HuH-7 (cell line): ENCODE measurements at regions not wholly inside any gene's neighbourhood (a gene's known extent, or its start where the extent isn't known, plus 50 kb on each side); places are given as distances from the start of the nearest gene placed in this dataset.

Source experiments
- DNase-seq: peaks from one replicate; pipeline ENCODE4 v3.0.0; 2011; ENCODE audit warnings: low spot score

DNA sequence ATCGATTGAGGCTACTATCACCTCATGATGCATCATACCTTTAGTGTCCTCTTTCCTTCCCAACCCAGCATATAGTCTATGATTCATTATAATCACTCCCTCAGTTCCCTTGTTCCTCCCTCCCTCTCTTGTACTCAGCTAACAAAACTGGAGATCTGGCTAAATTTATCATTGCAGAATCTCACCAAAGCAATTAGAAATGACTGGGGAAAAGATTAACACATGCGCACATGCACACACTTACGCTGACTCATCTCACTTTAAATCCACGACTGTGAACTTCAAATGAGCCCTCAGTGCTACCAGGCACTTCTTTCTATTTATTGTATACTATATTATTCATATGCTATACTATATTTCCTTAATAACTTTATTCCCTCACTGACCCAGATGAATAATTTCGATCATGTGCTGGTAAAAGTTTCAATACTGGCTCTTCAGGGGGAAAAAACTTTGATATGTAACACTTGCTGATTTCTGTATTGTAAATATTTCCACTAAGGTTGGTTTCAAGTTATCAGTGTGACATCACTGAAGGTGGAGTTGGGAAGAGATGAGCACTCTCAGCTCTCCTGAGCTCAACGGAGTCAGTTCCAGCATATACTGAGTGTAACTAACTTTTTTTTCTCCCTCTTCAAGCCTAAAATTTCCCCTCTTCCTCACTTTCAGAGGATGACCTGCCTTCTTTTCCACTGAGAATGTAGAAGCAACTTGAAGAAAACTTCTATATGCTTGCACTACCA lies 613.7 kb upstream of the B3GALT2 start:
- no peak for DNase-seq

DNA sequence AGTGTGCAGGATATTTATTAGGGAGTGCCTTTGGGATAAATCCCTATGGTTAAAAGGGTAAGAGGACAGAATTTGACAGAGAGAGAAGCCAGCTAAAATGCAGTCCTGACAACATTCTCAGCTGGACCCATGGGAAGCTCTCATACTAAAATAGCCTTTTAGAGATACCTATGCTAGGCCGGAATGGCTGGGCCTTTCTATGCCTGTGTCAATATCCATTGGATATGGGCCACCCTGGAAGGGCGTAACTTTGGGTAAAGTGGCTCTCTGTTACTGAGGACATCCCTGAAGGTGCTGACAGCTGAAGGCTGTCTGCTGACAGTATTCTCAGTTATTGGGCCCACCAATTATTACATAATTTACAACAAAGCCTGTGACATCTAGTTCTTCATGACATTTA lies 613.0 kb upstream of the B3GALT2 start:
- DNase-seq, result no peak

DNA sequence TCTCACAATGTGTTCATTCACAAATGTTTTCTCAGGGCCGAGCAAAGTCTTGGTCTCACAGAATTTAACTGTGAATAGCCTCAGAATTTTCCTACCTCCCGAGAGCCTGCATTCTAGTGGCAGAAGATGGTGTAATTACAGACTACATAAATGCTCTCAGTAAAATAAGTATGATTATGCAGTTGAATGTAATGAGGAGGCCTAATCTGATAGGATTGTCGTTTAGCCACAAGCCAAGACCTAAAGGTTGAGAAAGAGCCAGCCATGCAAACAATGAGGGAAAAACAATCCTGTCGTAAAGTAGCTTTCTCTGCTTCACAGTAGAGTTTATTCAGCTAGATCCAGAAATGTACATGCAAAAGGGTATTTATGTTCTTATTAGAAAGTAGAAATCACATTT lies 607.8 kb upstream of the B3GALT2 start:
- no peak for DNase-seq

DNA sequence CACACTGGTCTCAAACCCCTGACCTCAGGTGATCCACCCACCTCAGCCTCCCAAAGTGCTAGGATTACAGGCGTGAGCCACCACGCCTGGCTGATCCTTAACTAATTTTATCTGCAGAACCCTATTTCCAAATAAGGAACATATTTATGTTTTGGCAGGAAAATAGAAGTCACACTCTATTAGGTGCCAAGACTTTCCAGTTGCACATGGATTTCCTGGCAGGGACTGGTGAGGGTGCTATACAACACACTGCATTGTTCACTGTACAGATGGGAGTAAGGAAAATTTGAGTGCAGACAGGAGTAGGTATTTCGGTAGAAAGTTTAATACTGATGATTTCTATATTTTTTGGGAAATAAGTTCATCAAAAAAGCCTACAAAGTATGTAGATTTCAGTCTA lies 605.3 kb upstream of the B3GALT2 start:
- no peak for DNase-seq

DNA sequence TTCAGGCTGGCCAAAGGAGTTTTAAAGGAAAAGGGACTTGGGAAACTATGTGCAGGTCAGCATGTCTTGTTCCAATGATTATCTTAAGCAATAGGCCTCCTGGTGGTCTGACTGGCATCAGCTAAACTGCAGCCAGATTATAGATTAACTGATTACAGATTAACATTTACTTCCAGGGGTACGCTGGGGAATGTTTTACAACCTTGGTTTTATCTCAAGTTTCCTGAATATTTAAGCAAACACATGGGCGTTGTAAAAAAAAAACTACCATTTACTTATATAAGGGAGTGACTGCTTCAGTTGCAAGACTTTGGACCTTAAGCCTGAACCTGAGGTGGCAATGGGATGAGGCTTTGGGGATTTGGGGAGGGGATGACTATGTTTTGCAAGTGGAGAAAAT lies 600.6 kb upstream of the B3GALT2 start:
- DNase-seq, result no peak

DNA sequence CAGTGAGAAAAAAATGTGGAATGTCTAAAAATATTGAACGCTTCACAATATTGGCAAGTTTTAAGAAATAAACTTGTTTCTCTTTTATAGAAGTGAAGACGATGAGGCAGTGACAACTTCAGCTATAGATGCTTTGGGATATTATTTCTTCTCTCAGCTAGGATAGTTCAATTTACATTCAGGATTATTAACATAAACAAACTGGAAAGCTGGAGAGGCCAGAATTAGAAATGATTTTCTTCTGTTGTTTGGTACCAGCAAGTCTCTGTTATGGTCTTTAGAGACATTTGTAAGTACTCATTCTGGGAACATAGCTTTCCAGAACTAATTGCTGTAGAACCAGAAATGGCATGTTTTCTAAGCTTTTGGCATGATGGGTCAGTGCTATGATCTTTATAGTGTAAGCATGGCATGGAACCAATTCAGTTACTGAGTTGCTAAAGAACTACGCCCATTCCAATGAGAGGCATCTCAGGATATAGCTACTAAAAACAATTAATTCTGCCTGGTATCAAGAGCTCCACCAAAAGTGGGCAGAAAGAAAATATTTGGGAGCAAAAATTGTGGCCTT lies 599.5 kb upstream of the B3GALT2 start:
- DNase-seq, result no peak

DNA sequence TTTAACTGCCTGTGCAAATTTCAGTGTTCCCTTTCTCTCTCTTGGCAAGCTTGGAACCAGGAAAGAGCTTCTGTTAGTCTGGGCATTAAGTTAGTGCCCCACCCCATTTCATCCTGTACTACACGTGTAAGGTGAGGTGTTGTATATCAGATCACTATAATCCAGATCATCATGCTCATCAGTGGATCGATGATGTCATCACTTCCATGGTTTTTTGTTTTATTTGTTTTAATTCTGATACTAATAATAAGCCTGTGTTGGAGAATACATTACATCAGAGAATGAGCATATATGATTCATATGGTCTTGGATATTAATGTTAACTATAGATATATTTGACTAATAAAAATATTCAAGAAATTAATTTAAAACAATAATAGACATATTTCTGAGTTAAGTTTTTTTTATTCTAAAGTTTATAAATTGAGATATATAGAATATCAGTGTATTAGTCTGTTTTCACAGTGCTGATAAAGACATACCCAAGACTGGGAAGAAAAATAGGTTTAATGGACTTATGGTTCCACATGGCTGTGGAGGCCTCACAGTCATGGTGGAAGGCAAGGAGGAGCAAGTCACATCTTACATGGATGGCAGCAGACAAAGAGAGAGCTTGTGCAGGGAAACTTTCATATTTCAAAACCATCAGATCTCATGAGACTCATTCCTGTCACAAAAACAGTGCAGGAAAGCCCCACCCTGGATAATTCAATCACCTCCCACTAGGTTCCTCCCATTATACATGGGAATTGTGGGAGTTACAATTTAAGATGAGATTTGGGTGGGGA lies 588.3 kb upstream of the B3GALT2 start:
- no peak for DNase-seq

DNA sequence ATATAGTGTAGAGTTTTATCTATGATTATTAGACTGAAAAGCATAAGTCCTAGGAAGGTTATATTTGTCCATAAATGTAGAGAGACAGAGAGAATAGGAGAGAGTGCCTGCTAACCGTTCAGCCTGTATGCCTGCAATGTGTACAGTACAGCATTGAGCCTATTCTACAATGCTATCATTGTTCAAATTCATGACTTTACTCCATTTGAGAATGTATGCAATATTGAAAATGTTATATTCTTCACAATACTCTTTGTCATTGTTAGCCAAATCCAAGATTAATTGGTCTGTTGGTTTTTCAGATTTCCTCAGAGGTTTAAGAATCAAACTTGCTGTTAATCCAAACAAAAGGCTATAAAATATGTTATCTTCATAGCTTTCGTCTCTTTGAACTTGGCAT lies 585.2 kb upstream of the B3GALT2 start:
- DNase-seq, result no peak

DNA sequence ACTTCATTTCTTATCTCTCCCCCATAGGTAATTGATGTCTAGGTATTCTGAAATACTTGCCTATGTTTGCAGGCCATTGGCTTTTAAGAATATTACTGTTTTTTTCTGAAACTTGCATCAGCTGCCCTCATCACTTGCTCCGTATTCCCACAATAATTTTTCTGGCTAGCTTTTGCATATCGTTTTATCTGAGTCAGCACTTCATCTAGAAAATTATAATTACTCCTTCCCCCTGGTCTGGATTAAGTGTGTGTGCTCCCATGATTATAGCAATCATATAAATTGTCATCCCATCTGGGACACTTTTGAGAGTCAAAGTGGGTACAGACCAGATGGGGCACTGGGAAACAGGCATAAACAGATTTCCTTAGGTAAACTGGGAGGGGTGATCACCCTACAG lies 583.2 kb upstream of the B3GALT2 start:
- DNase-seq, result no peak

DNA sequence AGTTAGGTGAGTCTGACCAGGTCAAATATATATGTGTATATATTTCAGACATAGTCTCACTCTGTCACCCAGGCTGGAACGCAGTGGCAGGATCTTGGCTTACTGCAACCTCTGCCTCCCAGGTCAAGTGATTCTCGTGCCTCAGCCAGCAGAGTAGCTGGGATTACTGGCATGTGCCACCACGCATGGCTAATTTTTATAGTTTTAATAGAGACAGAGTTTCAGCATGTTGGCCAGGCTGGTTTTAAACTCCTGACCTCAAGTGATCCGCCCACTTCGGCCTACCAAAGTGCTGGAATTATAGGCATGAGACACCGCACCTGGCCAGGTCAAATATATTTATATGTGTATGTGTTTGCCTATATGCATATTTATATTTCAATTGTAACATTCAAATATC lies 581.5 kb upstream of the B3GALT2 start:
- DNase-seq, result no peak

DNA sequence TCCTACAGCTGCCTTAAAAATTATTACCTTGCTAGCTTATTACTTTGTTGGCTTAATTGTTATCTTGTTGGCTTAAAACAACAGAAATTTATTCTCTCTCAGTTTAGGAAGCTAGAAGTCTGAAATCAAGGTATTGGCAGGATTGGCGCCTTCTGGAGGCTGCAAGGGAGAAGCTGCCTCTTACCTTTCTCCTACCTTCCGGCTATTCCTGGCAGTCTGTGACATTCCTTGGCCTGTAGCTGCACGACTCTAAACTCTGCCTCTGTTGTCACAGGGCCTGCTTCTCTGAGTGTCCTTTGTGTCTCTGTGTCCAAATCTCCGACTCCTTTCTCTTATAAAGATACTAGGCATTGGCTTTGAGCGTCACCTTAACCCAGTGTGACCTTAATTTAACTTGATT lies 579.9 kb upstream of the B3GALT2 start:
- no peak for DNase-seq

DNA sequence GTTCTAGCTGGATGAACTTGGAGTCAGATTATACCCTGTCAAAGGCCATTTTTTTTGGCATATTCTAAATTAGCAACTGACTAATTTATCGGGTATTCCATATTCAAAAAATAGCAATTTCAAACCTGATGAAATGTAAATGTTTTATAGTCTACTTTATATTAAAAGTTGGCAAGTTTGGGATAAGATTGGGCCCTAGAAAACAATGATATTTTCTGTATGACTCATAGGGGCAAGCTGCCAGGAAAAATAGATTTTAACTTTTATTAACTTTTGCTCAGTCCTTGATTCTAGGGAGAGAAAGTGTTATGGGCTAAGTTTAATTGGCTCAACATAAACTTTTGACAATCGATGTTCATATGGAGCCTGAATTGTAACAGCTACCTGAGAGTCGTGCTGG lies 576.9 kb upstream of the B3GALT2 start:
- no peak for DNase-seq

DNA sequence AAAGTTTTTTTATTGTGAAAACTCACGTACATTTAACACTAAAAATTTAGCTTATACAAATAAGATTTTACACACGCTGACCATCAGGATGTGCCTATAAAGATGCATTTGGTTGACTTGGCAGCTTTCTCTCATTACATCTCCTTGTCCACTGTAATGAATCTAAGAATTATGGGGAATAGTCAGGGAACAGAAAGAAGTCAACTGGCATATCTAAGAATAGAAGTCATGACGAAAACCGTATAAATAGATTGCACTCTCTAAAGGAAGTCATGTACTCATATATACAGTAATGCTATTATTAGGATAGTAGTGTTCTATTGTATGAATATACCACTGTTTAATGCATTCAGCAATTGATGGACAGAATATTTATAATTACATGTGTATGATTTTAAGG lies 575.8 kb upstream of the B3GALT2 start:
- no peak for DNase-seq

DNA sequence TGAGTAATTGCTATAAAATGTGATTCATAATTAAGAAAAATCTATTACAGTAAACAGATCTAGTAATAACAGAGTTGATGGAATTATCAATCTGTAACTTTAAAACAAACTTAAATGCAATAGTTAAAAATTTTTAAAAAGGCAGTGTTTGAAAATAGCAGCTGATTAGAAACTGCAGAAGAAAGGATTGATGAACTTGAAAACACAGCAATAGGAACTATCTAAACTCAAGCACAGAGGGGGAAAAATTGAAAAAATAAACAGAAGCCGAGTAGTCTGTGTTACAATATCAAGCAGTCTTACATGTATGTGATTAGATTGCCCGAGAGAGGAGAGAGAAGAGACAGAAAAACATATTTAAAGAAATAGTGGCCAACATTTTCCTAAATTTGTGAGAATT lies 569.0 kb upstream of the B3GALT2 start:
- no peak for DNase-seq

DNA sequence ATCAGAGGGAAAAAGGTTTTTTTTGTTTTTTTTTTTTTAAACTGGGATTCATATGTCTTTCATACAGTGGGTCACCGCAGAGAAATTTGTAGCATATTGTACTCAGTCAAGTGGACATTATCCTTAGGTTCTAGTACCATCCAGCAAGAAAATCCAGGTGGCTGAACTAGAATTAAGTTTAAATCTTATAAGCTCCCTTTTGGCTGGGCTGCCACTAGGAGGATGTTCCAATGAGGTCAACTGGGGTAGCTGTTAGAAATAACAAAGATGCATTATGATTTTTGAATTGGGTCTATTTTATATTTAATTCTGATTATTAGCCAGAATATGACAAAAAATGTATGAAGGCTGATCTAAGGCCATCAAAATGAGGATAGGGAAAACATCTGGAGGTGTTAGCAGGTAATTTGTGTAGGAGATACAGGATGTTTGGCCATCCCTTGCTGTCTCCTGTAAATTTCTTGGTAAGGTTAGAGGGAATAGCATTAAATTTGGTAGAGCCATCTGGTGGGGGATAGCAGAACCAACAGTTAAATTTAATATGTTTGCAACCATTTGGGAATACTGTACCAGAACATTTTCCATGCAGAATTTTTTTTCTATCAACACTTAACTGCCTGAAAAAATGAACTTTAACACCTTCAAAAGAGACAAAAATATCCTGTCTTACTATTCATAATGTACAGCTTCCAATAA lies 568.5 kb upstream of the B3GALT2 start:
- no peak for DNase-seq

DNA sequence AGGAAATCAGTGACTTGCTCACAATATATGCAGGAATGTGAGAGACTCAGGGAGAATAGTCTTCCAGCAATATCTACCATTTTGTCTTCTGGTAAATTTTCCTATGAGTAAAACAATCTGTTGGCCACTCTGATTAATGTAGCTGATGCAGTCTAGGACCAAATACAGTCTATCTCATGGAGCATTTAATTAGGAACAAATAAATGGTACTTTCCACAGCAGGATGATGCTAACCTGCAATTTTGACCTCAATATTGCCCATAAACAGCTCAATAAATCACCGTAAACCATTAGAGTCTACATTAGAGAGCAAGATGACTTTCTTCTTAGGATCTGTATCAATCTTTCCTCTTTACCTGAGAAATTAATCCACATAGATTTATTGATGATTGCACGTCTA lies 567.7 kb upstream of the B3GALT2 start:
- DNase-seq, result no peak

DNA sequence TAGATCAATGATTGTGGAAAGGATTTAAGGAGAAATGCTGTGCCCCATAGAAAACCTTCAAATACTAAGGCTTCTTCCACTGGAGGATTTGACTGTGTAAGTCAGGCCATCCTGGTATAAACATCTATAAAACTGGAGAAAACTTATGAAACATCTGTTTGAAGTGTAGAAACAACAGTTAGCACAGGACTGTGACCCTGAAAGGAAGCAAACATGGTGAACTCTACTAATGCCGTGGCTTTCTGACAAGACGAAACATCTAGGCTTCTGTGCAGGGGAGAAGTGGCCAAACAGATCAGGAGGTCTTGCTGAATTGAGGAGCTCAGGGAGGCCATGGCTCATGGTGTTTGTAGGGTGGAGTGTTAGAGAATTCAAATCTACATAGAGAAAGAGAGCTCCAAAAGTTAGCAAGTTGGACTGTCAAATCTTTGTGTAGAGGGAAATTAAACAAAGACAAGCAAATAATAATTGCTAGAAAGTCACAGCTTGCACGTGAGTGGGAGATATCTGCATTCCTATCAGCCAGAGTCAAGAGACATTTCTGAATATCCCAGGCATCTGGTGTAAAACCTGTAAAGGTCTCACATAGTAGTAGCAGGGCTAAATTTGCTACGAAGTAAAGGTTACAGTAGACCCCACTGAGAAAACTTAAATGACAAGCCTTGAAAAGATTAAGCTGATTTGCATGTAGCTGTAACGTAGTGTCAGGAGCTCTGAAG lies 566.8 kb upstream of the B3GALT2 start:
- no peak for DNase-seq

DNA sequence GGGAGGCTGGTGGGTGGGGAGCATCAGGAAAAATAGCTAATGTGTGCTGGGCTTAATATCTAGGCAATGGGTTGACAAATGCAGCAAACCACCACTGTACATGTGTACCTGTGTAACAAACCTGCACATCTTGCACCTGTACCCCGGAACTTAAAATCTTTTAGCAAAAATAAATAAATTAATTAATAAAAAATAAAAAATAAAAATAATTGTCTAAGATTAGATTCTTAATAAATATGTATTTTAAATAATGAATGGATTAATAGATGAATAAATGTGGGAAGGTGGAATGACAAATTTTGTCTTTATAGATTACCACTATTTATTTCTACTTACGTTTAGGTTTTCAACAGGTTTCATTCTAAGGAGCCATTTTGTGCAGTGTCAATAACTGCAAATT lies 563.5 kb upstream of the B3GALT2 start:
- DNase-seq, result no peak

DNA sequence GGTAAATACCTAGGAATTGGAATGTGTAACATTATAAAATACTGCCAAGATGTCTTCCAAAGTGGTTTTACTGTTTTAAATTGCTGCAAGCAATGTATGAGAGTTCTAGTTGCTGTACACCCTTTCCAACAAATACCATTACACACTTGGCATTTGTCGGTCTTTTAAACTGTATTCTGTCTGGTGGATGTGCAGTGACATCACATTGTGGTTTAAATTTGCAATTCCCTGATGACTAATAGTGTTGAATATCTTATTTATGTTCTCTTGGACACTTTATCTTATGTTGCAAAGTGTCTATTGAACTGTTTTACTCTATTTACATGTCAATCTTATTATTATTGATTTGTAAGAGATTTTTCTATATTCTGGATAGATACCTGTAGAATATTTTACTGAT lies 561.2 kb upstream of the B3GALT2 start:
- DNase-seq, result no peak

DNA sequence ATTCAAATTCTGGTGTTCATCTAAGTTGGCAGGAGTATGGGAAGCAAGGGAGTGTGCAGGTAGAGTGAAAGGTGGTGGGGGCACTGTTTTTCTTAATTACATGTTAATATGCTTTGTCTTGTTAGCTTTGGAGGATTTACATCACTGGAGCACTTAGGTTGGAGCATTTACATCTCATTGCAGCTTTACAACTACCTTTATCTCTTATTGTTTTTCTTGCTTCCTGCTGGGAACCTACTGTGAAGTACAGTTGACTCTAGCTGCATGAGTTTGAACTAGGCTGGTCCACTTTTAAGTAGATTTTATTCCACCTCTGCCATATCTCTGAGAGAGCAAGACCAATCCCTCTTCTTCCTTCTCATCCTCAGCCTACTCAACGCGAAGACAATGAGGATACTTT lies 554.8 kb upstream of the B3GALT2 start:
- DNase-seq, result no peak

DNA sequence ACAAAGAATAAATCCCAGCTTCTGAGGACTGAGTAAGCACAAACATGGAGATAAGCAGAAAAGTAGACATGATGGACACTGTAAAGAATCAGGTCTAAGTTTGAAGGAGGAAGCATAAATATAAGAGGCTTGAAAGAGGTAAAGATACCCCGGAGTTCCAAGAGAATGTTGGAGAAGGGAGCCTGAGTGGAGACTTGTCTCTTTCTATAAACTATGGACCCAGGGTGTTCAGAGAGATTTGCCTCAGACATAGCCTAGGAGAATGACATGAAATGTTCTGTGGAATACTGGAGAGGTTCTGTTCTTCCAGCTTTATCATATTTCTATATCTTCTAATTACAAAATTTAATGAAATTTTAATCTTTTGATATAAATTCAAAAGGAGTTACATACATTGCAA lies 554.3 kb upstream of the B3GALT2 start:
- no peak for DNase-seq

DNA sequence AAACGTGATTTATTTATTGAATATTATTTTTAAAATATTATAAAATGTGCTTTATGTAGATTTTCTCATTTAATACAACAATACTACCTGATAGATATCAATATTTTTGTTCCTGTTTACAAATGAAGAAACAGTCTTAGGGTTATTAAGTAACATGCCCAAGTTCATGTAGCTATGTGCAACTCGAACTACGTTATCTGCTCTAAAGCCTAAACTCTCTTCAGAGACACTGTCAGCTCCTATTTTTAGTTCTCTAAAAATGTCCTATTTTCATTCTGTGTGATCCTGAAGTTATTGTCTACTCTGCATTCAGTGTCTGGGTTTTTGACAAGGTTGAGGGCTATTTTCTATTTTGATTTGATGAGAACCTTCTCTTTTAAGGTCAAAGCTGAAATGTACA lies 550.1 kb upstream of the B3GALT2 start:
- DNase-seq, result no peak
